Epithelial cell of proximal tubule (primary cell): ENCODE measurements at regions not wholly inside any gene's neighbourhood (a gene's known extent, or its start where the extent isn't known, plus 50 kb on each side); places are given as distances from the start of the nearest gene placed in this dataset.

Source experiments
- DNase-seq: peaks from one replicate; pipeline ENCODE4 v3.0.0-alpha.2; 2011; ENCODE audit warnings: low read depth
- H3K4me3 ChIP-seq: 2 replicates; pipeline ENCODE4 v1.5.1; 2011; ENCODE audit warnings: low read depth, mild to moderate bottlenecking, low read length
- TF ChIP-seq, protein P1 (sequence below): conservative IDR thresholded peaks from 2 replicates; pipeline ENCODE4 v1.5.1; 2012; ENCODE audit warnings: low read depth, mild to moderate bottlenecking, low read length

DNA sequence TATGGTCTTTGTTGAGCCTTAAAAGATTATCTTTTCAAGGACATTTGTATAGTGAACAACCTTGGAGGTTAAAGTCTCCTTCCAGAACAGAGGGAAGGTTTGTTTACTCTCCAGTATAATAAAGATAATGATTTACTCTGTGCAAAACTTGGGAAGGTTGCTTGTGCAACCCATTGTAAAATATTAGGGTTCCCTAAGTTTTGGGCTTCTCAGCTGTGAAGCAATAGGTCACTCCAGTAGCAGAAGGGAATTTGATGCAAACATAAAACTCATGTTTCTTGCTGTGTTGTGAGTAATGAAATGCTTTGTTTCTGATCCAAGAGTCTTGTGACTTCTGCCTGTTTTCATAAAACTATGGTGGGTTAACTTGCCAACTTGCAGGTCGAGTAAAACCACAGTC lies 177.5 kb downstream of the SUCNR1 start:
- TF ChIP-seq, protein P1, sequence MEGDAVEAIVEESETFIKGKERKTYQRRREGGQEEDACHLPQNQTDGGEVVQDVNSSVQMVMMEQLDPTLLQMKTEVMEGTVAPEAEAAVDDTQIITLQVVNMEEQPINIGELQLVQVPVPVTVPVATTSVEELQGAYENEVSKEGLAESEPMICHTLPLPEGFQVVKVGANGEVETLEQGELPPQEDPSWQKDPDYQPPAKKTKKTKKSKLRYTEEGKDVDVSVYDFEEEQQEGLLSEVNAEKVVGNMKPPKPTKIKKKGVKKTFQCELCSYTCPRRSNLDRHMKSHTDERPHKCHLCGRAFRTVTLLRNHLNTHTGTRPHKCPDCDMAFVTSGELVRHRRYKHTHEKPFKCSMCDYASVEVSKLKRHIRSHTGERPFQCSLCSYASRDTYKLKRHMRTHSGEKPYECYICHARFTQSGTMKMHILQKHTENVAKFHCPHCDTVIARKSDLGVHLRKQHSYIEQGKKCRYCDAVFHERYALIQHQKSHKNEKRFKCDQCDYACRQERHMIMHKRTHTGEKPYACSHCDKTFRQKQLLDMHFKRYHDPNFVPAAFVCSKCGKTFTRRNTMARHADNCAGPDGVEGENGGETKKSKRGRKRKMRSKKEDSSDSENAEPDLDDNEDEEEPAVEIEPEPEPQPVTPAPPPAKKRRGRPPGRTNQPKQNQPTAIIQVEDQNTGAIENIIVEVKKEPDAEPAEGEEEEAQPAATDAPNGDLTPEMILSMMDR: no peak
- no peak for DNase-seq
- no peak overlapping the region for H3K4me3 ChIP-seq

DNA sequence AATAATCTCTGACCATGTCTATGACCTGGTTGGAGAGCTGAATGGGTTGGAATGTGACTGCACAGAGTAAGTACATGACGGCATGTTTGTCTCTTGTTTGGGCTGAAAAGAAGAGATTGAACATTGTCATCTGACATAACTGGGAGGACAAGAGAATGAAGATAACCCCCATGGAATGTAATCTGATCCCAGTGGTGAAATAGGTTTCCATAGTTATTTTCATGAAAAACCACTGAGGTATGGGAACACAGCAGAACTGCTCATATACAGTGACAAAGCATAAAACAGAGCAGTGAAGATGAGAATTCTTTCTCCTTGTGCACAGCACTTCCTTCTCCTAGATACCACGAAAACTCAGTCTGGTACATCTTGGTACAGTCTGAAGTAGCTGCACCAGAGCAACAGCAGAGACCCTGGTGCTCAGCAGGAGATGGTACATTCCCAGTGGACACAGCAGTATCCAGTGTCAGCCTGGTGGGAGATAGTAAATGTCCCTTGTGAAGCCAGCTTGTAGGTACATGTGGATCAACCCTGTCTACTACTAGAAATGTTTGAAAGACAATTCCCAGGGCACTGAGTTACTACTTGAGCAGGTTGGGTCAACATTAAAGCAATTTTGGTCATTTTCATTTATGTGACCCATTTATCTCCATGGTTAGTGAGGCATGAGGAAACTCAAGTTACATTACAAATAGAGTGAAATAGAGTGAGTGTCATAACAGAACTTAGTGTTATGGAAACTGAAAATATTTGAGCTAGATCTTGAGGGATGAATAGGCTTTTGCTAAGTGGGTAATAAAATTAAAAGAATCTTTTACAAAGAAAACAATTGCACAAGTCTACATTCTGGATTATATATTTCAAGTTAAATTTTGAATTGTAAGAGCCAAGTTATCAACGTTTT lies 178.3 kb downstream of the SUCNR1 start:
- DNase-seq: no peak
- no peak overlapping the region for H3K4me3 ChIP-seq
- TF ChIP-seq, protein P1: no peak

- H3K4me3 ChIP-seq: no peak overlapping the region
- DNase-seq: no peak
- TF ChIP-seq, protein P1: no peak
These were observed 180.4 kb downstream of the SUCNR1 start for GRCh38 chr3:152053866-152054265.

- TF ChIP-seq, protein P1: no peak
- no peak overlapping the region for H3K4me3 ChIP-seq
- no peak for DNase-seq
These were observed 180.9 kb downstream of the SUCNR1 start for GRCh38 chr3:152054315-152054714.

DNA sequence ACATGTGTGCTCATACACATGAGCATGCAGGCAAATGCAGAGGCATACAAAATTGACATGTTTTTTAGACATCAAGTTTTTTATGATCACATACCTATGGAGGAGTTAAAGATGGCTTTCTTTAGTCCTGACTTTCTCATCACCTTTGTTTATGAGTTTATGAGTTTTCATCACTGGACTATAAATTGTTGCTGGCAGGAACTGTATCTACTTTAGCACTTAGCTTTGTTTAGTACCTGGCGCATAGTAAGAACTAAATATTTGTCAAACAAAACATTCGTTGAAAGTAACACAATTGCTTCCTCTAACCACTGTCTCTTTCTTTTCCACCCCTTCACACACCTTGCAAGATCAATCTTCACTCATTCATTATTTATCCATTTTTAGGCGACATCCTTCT lies 182.6 kb downstream of the SUCNR1 start:
- TF ChIP-seq, protein P1: no peak
- H3K4me3 ChIP-seq: no peak overlapping the region

DNA sequence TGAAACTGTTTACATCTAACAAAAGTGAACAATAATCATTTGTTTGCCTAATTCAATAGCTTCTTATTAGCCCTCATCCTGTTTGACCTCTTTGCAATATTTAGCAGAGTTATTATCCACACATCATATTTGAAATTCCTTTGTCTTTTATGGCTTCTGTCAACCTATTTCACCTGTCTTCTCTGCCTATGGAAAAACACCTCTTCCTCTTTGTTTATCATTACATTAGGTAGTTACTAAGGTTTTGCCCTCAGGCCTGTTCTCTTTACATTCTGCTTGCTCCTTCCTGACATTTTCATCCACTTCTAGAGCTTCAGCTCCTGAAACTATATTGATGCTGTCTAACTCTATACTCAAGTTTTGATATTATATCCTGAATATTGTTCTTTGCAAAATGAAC lies 183.0 kb downstream of the SUCNR1 start:
- H3K4me3 ChIP-seq: no peak overlapping the region
- TF ChIP-seq, protein P1: no peak
- no peak for DNase-seq

More for the DNA sequence above, 182.6 kb downstream of the SUCNR1 start:
- no peak for DNase-seq

GRCh38 chr3:152056987-152057386 lies 183.5 kb downstream of the SUCNR1 start:
- no peak for DNase-seq
- no peak overlapping the region for H3K4me3 ChIP-seq
- TF ChIP-seq, protein P1: no peak
